ENCODE measurements at regions not wholly inside any gene's neighbourhood (a gene's known extent, or its start where the extent isn't known, plus 50 kb on each side); places are given as distances from the start of the nearest gene placed in this dataset.

DNA sequence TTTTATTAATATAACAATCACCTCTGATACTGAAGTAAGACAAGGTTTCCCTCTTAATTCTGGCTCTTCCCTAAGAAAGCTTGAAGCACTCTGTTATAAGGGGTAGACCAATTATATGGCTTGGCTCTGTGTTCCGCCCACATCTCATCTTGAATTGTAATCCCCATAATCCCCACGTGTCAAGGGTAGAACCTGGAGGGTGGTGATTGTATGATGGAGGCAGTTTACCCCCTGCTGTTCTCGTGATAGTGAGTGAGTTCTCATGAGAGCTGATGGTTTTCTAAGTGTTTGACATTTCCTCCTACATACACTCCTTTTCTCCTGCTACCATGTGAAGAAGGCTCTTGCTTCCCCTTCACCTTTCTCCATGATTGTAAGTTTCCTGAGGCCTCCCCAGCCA, 363.8 kb upstream of the PCDH20 start:
- no peak for DNase-seq

DNA sequence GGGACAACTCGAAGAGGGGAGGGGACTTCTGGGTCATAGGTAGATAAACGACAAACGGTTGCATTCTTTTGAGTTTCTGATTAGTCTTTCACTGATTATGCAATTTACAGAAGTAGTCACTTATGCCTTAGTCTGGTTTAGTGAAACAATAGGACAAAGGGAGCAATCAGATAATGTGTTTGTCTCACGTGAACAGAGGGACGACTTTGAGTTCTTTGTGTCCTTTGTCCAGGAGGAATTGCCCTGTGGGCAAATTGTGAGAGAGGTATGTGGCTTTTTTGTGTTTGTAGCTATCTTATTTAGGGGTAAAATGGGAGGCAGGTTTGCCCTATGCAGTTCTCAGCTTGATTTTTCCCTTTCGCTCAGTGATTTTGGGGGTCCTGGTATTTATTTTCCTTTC, 362.9 kb upstream of the PCDH20 start:
- no peak for DNase-seq

DNA sequence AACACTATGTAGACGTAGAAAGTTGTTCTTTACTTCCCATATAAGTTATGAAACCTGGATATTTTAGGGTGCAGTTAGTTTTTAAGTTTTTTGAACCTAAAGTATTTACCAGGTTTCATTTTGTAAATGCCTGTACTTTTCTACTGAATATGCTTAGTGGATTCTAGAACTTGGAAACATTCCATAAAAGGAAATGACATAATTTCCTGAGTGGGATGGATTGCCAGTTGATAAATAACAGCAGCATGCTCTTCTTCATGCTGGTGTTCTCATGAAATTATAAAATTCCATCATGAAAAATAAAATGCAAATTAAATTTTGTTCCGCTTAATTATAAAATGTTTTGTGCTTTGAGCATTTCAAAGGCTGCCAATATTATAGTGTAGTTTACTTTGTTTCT, 362.2 kb upstream of the PCDH20 start:
- no peak for DNase-seq

DNA sequence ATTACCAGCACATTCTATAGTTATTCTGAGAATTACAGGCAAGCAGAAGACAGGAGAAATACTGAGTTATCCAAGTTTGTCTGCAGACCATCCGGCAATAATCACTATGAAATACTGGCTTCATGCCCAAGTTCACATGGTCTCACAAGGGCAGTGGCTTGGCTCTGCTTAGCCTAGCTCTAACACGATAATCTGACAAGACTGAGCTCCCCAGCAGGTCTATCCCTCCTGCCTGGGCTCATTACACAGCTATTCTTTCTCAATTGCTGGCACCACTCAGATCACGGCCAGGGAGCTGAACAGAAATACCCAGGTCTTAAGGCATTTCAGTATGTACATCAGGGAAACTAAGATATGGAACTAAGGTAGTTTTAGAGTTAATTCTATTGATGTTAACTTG, 361.6 kb upstream of the PCDH20 start:
- no peak for DNase-seq

DNA sequence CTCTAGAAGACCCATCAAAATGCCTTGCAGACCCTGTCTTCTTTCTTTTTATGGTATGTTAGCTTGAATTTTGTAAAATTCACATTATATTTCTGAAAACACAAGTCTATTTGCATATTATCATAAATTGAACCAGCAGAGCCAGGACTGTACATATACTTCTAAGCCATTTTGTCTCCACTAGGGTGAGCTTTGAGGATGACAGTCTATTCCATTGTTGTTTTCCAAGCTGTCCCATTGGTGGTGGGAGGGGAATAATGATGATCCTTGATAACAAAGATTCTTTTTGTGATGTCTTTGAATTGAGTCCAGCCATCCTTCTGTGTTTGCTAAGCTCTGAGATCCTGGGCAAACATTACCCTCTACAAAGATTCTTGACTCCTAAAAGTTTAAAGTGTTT, 359.3 kb upstream of the PCDH20 start:
- DNase-seq = no peak

DNA sequence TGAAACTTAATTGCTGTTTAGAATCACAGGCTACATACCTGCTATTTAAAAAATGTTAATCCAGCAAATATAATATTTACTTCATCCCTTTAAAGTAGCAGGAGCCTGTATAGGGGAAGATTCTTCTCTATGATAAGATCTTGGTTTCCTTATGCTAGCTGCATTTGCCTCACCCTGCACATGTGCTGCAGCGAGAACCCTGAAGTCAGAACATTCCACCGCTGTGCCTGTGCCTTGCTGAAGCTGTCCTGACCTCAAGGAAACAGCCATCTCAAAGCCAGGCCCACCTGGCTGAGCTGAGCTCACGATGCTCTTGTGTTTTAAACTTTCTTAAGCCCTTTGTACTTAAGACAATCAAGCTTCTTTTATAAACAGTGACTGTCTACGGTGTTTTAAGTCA, 355.0 kb upstream of the PCDH20 start:
- no peak for DNase-seq

DNA sequence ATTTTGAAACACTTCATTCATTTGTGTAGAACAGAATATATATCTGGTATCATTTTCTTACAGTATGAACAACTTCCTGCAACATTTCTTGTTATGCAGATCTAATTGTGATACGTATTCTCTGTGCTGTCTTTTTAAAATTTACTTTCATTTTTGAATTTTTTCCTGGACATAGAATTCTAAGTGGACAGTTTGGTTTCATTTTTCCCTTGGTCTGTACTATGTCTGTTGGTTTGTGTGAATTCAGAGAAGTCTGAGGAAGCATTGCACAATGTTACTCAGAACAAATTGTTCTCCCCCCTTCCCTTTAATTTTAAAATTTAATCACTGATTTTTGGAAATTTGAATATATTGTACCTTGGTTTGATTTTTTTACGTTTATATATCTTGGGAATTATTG, 352.5 kb upstream of the PCDH20 start:
- DNase-seq = no peak

DNA sequence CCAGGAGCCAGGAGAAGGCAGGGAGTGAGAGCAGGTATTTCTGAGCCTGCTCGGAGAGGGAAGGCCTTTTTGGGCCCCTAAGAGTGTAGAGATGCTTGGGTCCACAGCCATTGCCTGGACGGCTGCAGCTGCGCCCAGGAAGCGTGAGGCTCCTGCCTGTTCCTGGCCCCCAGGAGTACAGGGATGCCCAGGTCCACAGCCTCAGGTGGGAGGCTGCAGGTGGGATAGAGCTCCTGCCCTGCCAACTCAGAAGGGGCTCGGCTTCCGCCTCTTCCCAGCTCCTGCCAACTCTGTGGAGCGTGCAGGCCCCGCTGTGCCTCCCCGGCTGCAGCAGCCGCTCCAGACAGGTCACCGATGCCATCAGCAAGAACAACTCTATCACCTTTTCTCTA, 351.0 kb upstream of the PCDH20 start:
- no peak for DNase-seq

DNA sequence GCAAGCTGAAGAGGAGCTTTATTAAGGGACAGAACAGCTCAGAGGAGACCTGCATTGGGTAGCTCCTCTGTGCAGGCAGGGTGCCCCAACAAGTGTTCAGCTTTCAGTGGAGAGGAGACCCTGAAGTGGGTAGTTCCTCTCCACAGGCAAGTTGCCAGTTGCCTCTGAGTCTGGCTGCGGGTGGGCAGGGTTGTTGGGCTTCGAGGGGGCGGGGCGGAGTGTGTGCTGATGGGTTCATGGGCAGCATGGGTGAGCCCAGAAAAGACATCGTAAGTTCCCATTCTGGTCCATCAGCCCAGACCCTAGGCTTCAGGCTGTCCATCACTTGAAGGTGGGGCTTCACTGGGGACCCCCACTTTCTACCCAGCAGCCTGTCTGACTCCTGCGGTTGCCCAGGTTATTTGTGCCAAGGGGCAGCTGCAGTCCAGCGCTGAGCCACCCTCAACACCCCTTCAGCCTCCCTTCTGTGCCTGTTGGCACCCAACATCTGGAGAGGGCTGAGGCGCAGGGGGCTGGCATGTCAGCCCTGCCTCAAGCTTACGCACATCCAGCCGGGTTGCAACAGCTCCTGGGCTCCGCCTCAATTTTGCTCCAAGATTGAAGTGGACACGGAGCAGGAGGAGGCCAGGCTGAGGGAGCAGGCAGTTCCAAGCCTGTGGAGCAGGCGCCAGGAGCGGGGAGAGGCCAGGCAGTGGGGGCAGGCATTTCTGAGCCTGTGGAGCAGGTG, 350.5 kb upstream of the PCDH20 start:
- no peak for DNase-seq

DNA sequence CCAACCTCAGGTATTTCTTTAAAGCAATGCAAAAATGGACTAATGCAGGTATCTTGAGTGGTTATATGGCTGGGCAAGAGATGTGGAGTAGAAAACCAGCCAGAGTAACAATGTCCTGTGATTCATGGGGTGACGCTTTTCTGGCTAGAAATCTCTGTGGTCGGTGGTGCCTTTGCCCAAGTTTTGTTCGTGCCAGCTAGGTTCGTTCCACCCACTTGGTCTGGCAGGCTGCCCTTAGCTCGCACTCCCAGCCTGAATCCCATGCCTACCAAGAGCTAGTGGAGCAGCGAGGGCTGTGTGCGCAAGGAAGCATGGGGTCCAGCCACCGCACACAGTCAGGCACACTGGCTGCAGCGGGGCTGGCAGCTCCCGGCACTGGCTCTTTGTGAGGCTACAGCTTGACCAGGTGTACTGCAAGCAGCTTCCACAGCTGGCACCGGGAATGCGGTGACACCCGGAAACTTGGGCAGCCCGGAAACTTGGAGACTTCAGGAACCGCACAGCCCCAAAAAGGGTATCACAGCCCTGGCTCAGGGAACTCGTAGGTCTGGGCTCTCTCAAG, 349.6 kb upstream of the PCDH20 start:
- DNase-seq = no peak

DNA sequence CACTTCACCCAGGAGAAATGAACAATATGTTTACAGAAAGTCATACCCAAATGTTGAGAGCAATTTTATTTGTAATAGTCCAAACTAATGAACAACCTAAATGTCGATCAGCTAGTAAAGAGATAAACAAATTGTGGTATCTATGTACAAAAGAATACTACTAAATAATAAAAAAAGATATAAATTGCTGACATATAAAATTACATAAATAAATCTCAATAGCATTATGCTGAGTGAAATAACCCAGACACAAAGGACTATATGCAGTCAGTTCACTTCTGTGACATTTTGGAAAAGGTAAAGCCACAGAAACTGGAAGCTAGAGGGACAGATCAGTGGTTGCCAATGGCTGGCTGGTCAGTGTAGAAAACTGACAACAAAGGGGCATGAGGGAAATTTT, 346.0 kb upstream of the PCDH20 start:
- DNase-seq = no peak

DNA sequence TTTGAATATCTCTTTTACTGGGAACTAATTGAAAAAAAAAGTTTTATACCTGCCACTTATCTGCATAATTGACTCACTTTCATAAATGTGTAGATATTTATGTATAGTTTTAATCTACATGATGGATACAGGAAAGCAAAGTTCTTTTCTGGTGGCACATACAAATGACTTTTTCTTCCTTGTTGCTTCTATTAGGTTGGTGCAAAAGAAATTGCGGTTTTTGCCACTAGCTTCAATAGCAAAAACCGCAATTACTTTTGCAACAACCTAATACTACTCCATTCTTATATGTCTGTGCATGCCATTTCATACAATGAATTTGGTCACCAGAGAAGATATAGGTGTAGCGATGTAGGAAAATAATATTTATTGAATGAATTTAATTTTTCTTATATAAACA, 344.5 kb upstream of the PCDH20 start:
- DNase-seq = no peak

DNA sequence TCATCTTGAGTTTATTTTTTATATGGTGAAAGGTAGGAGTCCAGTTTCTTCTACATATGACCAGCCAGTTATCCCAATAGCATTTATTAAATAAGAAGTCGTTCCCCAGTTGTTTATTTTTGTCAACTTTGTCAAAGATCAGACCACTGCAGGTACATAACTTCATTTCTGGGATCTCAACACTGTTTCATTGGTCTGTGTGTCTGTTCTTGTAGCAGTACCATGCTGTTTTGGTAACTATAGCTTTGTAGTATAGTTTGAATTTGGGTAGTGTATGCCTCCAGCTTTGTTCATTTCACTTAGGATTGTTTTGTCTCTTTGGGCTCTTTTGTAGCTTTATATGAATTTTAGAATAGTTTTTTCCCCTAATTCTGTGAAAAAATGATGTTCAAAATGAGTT, 340.4 kb upstream of the PCDH20 start:
- DNase-seq = no peak

DNA sequence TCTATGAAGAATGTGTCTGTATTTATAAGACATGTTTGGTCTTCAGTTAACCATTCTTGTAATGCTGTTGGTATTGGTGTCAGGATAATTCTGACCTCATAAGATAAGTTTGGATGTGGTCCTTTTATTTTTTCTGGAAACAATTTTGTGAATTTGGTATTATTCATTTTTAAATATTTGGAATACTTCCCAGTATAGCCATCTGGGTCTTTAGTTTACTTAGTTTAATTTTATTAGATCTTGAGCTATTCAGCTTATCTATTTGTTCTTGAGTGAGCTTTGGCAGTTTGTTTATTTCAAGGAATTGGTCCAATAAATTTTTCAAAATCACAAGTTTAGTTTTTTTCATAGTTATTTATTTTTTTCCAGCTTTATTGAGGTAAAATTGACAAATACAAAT, 335.4 kb upstream of the PCDH20 start:
- DNase-seq = no peak

DNA sequence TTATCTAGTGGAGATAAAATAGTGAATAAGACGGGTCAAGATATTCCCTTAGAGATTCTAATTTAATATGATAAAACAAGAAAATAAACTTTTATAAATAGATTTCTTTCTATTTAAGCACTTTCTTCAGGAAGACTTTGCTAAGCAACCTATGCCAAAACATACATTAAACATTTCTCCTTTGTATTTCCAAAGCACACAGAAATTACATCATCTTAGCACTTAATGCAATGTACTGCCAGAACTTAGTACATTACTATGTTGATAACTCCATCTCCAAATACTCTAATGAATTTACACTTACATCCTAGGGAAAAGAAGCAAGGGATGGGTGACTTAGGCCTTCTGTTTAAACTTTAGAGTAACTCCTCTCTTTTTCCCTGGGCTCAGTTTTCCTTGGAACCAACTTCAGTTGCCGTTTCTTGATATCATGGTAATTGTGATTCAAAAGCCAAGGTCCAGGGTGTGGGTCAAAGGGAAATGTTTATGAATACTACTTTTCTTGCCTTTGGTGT, 322.6 kb upstream of the PCDH20 start:
- DNase-seq = no peak

DNA sequence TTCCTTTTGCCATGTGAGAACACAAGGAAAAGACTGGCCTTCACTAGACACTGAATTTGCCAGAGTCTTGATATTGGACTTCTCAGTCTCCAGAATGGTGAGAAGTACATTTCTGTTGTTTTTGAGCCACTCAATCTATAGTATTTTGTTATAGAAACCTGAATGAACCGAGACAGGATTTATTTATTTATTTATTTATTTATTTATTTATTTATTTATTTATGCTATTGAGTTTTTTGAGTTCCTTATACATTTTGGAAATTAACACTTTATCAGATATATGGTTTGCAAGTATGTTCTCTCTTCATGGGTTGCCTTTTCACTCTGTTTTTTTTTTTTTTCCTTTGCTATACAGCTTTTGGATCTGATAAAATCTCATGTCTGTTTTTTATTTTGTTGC, 319.0 kb upstream of the PCDH20 start:
- no peak for DNase-seq

DNA sequence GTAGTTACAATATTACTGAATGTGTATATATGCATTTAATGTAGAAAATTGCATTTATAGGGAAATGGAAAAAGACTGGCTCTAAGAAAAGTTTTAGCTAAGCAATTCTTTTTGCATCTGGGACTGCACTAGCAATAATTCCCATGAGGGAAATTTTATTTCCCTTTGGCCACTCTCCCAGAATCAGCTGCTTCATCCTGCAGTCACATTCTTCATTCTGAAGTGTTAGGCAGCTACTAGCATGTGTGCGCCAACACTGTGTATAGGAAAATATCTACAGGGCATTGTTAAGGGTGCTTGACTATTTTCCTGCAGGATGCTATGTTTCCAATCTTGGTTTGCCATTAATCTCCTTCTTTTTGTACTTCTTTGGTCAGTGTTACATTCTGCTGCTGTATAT, 312.8 kb upstream of the PCDH20 start:
- no peak for DNase-seq

DNA sequence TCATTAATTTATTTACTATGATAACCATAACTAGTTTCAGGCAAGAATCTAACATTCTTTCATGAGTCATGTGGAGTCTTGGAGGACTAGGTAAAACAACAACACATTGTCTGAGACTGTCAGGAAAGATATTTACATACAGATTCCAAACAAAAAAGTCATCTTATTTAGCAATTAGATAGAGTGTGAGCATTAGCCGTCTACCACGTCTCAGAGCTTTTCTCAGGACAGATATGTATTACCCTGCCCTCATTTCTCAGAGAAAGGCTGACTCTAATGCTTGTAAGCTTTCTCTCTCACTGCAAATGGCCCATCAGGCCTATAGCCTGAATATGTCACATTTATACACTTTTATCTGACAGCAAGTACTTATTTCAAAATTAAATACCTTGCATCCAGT, 312.1 kb upstream of the PCDH20 start:
- no peak for DNase-seq

DNA sequence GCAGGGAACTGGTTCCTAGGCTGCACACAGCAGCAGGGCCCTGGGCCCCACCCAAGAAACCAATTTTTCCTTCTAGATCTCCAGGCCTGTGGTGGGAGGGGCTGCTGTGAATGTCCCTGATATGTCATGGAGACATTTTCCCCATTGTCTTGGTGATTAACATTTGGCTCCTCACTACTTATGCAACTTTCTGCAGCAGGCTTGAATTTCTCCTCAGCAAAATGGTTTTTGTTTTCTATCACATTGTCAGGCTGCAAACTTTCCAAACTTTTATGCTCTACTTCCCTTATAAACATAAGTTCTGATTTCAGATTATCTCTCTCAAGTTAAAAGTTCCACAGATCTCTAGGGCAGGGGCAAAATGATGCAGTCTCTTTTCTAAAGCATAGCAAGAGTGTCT, 310.2 kb upstream of the PCDH20 start:
- DNase-seq = no peak

DNA sequence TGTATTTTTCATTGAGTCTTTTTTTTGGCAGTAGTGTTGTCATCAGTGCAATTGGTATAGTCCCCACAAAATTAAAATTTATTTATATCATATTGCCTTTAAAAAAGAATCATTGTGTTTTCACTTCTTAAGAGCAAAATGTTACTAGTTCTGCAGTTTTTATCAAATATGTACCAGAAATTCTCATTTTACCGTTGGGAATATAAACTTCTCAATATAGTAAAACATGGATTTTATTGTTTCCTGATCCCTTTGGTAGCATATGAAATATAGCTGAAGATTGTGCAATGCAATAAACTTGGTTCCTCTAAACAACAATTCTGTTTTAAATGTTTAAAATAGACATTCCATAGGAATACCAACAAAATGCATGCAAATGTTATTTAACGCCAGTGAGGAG, 306.5 kb upstream of the PCDH20 start:
- DNase-seq = no peak

DNA sequence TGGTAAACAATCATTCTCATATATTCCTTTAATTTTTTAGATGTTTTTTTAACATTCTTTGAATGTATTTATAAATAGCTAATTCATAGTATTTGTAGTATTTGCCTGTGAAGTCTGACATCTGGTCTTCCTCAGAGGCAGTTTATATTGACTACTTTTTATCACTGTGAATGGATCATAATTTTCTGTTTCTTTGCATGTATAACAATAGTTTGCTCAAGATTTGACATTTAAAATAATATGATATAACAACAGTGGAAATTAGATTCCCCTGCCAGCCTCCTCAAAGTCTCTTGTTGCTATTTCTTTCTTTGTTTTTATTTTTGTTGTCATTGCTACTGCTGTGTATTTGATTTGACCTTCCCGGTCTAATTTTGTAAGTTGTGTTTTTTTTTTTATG, 297.0 kb upstream of the PCDH20 start:
- no peak for DNase-seq

DNA sequence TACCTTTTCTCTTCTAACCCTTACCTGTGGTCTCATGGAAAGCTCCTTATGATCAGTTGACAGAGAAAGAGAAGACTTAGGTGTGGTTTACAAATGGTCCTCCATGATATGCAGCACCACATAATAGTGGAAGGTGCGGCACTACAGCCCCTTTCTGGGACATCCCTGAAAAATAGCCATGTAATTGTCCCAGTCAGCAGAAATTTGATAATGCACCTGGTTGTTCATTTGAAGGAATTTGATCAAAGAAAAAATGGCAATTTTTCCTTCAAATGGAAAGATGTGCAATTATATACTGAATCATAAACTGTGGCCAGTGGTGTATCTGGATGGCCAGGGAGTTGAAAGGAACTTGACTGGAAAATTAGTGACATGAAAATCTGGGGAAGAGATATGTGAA, 293.6 kb upstream of the PCDH20 start:
- DNase-seq = no peak

DNA sequence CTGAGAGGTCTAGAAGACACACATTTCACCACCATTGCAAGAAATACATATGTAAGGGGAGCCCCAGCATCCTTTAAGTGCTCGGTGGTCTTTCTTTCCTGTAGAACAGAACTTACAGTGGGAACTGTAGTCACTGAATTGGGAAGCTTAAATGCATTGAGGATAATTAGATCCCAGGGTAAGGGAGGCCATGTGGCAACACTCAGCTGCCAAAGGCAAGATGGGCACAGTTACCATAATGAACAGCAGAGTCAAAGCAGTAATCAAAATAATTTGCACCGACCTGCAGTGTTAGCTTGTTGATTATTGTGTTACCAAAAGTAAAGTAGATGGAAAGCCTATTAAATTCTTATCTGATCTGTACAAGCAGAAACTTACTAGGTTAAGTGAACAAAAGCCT, 291.2 kb upstream of the PCDH20 start:
- DNase-seq = no peak

DNA sequence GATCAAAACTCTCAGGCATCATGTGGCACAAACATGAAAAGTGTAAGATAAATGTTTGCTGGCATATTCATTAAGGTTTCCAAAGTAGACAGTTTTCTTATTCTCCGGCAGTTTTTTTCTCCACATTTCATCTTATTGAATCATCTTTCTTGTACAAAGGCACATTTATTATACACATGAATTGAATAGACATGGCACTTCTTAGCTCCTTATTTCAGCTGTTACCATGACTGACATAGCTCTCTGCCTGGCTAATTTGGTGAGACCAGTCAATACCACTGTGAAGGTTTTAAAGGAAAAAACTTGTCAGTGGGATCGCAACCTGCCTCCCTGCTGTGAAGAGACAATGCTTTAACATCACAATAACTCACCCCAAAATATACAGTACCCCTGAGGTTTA, 285.0 kb upstream of the PCDH20 start:
- no peak for DNase-seq

DNA sequence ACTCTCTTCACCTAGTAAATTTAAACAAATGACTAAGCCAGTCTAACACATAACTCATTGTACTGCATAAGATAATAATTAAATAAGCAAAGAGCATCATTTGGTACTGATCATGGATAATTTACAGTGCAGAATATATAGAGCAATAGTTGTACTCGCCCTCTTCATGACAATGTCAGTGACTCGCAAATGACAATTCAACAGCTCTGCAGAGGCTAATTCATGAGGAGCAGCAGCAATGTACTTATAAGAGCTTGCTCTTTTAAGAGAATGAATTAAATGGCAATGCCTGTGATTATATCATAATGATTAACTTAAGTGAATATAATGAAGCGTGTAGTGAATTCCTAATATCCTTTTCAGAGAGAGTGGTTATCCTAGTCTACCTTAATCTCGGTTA, 284.5 kb upstream of the PCDH20 start:
- no peak for DNase-seq
